Neural progenitor cell (in vitro differentiated cells): ENCODE measurements at regions not wholly inside any gene's neighbourhood (a gene's known extent, or its start where the extent isn't known, plus 50 kb on each side); places are given as distances from the start of the nearest gene placed in this dataset.

Experiments
- DNase-seq: peaks from one replicate; pipeline ENCODE4 v3.0.0-alpha.2; 2016; ENCODE audit warnings: low spot score
- H2AFZ ChIP-seq: fragments of 200-600 bp; sonication (generic); replicated peaks from 2 replicates; pipeline ENCODE4 v1.6.1; 2016; ENCODE audit warnings: antibody characterized with exemption
- H3F3A ChIP-seq: fragments of 200-600 bp; sonication (generic); 2 replicates; pipeline ENCODE4 v1.6.1; 2016; ENCODE audit warnings: antibody characterized with exemption, low read depth
- H3K27ac ChIP-seq: fragments of 200-600 bp; sonication (generic); 2 replicates; pipeline ENCODE4 v1.5.1; 2016; ENCODE audit warnings: mild to moderate bottlenecking
- H3K27me3 ChIP-seq: fragments of 200-600 bp; sonication (generic); 2 replicates; pipeline ENCODE4 v1.6.1; 2016; ENCODE audit warnings: mild to moderate bottlenecking, moderate library complexity
- H3K36me3 ChIP-seq: fragments of 200-600 bp; sonication (generic); 2 replicates; pipeline ENCODE4 v1.5.1; 2016
- H3K4me1 ChIP-seq: fragments of 200-600 bp; sonication (generic); 2 replicates; pipeline ENCODE4 v1.6.1; 2016; ENCODE audit warnings: mixed run types
- H3K4me2 ChIP-seq: fragments of 200-600 bp; sonication (generic); 2 replicates; pipeline ENCODE4 v1.6.1; 2016
- H3K4me3 ChIP-seq: fragments of 200-600 bp; sonication (generic); 2 replicates; pipeline ENCODE4 v1.5.1; 2016
- H3K79me2 ChIP-seq: fragments of 200-600 bp; sonication (generic); 2 replicates; pipeline ENCODE4 v1.6.1; 2016; ENCODE audit warnings: low read depth
- H3K9ac ChIP-seq: fragments of 200-600 bp; sonication (generic); 2 replicates; pipeline ENCODE4 v1.6.1; 2016
- H3K9me3 ChIP-seq: fragments of 200-600 bp; sonication (generic); 2 replicates; pipeline ENCODE4 v1.5.1; 2016; ENCODE audit warnings: low read depth
- H4K20me1 ChIP-seq: fragments of 200-600 bp; sonication (generic); 2 replicates; pipeline ENCODE4 v1.6.1; 2016; ENCODE audit warnings: low read depth
- H3K27ac Mint-ChIP-seq: 3 replicates; pipeline ENCODE4 v1.8.0; 2021; ENCODE audit warnings: mixed read lengths
- H3K27me3 Mint-ChIP-seq: 2 replicates; pipeline ENCODE4 v1.8.0; 2022; ENCODE audit warnings: low read depth, mild to moderate bottlenecking, inconsistent platforms, moderate library complexity, mixed read lengths; ENCODE audit not compliant: insufficient read depth
- H3K36me3 Mint-ChIP-seq: 3 replicates; pipeline ENCODE4 v1.8.0; 2021; ENCODE audit warnings: mixed read lengths
- H3K4me1 Mint-ChIP-seq: 3 replicates; pipeline ENCODE4 v1.8.0; 2021; ENCODE audit warnings: mixed read lengths
- H3K4me3 Mint-ChIP-seq: 3 replicates; pipeline ENCODE4 v1.8.0; 2021; ENCODE audit warnings: mild to moderate bottlenecking, moderate library complexity, mixed read lengths
- H3K9me3 Mint-ChIP-seq: 3 replicates; pipeline ENCODE4 v1.8.0; 2020; ENCODE audit warnings: mixed read lengths
- EZH2 ChIP-seq: fragments of 200-600 bp; sonication (generic); IDR thresholded peaks from 2 replicates; pipeline ENCODE4 v1.6.1; 2017; ENCODE audit warnings: antibody characterized with exemption, mild to moderate bottlenecking, moderate library complexity
- EZH2phosphoT487 ChIP-seq: fragments of 200-600 bp; sonication (generic); IDR thresholded peaks from 2 replicates; pipeline ENCODE4 v1.6.1; 2017; ENCODE audit warnings: antibody characterized with exemption
- TF ChIP-seq, protein P1 (sequence below): fragments of 200-600 bp; sonication (generic); IDR thresholded peaks from 2 replicates; pipeline ENCODE4 v1.5.1; 2017; ENCODE audit warnings: antibody characterized with exemption, mild to moderate bottlenecking

DNA sequence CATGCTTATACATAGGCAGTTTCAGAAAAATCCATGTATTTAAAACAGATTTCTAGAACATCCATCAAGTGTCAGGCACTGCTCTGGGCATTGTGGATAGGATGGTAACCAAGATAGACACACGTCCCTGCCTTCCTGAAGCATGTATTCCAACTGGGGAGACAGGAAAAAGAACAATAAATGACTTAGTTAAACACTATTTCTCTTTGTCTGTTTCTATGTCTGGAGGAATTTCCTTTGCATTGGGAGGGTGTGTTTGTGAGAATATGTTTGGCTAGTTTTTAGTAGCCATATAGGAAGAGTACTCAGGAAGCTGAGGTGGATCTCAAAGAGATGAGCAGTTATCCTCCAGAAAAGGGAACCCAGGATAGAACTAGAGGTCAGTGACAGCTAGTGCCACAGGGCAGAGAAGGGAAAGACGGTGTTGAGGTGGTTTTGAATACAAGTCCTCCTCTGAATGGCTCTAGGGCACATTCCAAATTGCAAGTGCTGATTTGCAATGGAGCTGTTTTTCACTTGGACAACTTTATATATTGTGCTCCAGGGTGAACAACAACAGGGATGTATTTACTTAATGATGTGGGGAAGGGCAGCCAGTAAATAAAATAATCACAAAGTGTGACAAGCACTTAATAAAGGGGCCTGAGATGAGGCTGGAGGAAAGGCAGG is 144.7 kb upstream of the SHB start:
- H2AFZ ChIP-seq: no peak overlapping the region
- H3K9me3 ChIP-seq: no peaks in the 10 kb centered on the region
- H3K9me3 Mint-ChIP-seq: no peaks in the 10 kb centered on the region
- no peak overlapping the region for H3K27ac Mint-ChIP-seq
- H3K36me3 ChIP-seq: no peaks in the 10 kb centered on the region
- H3K27me3 Mint-ChIP-seq: peaks cover 2% of the 10 kb centered on the region
- no peaks in the 10 kb centered on the region for H3K79me2 ChIP-seq
- H4K20me1 ChIP-seq: no peaks in the 10 kb centered on the region
- H3K27ac ChIP-seq: no peak overlapping the region
- peaks cover 77% of the 10 kb centered on the region for H3K27me3 ChIP-seq
- no peak overlapping the region for H3K9ac ChIP-seq
- H3K4me1 ChIP-seq: peaks cover 35% of the 10 kb centered on the region
- H3K4me1 Mint-ChIP-seq: peaks cover 26% of the 10 kb centered on the region
- H3K36me3 Mint-ChIP-seq: no peaks in the 10 kb centered on the region
- no peak for TF ChIP-seq EZH2phosphoT487
- TF ChIP-seq EZH2: no peak
- TF ChIP-seq, protein P1, sequence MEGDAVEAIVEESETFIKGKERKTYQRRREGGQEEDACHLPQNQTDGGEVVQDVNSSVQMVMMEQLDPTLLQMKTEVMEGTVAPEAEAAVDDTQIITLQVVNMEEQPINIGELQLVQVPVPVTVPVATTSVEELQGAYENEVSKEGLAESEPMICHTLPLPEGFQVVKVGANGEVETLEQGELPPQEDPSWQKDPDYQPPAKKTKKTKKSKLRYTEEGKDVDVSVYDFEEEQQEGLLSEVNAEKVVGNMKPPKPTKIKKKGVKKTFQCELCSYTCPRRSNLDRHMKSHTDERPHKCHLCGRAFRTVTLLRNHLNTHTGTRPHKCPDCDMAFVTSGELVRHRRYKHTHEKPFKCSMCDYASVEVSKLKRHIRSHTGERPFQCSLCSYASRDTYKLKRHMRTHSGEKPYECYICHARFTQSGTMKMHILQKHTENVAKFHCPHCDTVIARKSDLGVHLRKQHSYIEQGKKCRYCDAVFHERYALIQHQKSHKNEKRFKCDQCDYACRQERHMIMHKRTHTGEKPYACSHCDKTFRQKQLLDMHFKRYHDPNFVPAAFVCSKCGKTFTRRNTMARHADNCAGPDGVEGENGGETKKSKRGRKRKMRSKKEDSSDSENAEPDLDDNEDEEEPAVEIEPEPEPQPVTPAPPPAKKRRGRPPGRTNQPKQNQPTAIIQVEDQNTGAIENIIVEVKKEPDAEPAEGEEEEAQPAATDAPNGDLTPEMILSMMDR: no peak
- H3K4me3 ChIP-seq: no peak overlapping the region
- H3K4me2 ChIP-seq: peak overlapping the region; percentile 66
- H3K4me3 Mint-ChIP-seq: no peak overlapping the region
- peak; percentile 15 for DNase-seq
- peaks cover 39% of the 10 kb centered on the region for H3F3A ChIP-seq

DNA sequence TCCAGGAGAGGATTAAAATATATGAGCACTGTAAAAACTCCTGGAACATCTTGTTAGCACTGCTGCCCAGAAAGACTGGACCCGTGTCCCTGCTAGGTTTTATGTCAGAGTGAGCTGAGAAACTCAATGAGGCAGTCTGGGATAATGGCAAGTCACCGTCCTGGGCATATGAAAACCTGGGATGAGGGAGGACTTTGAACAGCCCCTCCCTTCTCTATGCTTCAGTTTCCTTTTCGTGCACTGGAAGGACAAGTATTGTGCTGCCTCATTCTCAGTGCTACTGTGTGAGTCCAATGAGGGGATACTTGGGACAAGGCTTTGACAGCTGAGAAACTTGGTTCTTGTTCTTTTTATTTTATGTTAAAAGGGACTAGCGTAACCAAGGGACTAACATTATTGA is 143.0 kb upstream of the SHB start:
- H3K27ac Mint-ChIP-seq: no peak overlapping the region
- H3K4me2 ChIP-seq: peak overlapping the region; percentile 16
- no peak overlapping the region for H2AFZ ChIP-seq
- H3K36me3 Mint-ChIP-seq: no peaks in the 10 kb centered on the region
- DNase-seq: no peak
- H3F3A ChIP-seq: peaks cover 50% of the 10 kb centered on the region
- H3K4me3 ChIP-seq: no peak overlapping the region
- no peaks in the 10 kb centered on the region for H3K36me3 ChIP-seq
- H3K9ac ChIP-seq: no peak overlapping the region
- TF ChIP-seq, protein P1: no peak
- no peak for TF ChIP-seq EZH2
- no peak for TF ChIP-seq EZH2phosphoT487
- peaks cover 59% of the 10 kb centered on the region for H3K27me3 ChIP-seq
- H3K27me3 Mint-ChIP-seq: peaks cover 5% of the 10 kb centered on the region
- H3K9me3 Mint-ChIP-seq: peaks cover 3% of the 10 kb centered on the region
- H3K4me1 Mint-ChIP-seq: peaks cover 29% of the 10 kb centered on the region
- no peaks in the 10 kb centered on the region for H3K9me3 ChIP-seq
- peaks cover 40% of the 10 kb centered on the region for H3K4me1 ChIP-seq
- no peak overlapping the region for H3K27ac ChIP-seq
- H3K79me2 ChIP-seq: no peaks in the 10 kb centered on the region
- H4K20me1 ChIP-seq: no peaks in the 10 kb centered on the region
- no peak overlapping the region for H3K4me3 Mint-ChIP-seq

DNA sequence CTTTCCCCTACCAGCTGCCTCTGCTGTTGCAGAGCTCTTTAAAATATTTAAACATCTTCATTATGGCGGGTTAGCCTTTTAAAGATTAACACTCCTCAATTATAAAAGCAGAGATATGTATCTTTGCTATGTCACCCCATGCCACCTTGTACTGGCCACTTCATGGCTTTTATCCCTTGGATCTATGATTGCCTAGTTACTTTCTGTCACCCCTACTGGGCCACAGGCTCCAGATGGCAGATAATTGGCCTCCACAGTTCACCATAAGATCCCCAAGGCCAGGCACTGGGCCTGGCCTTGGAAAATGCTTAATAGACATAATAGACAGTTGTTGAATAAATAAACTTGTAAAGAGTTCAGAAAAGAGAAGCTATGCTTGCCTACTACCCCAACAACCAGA is 142.0 kb upstream of the SHB start:
- Histone ChIP-seq H2AFZ (no peak overlapping the region), H3K79me2 (no peaks in the 10 kb centered on the region), H3K27ac (no peak overlapping the region), H4K20me1 (no peaks in the 10 kb centered on the region), H3K4me3 (no peak overlapping the region), H3K9me3 (no peaks in the 10 kb centered on the region), H3K27me3 (peaks cover 49% of the 10 kb centered on the region), H3K4me1 (peaks cover 38% of the 10 kb centered on the region), H3K9ac (no peak overlapping the region), H3F3A (peaks cover 47% of the 10 kb centered on the region), H3K4me2 (no peak overlapping the region), H3K36me3 (no peaks in the 10 kb centered on the region)
- Mint-ChIP-seq H3K4me1 (peaks cover 29% of the 10 kb centered on the region), H3K27me3 (peaks cover 5% of the 10 kb centered on the region), H3K36me3 (no peaks in the 10 kb centered on the region), H3K27ac (peak overlapping the region; percentile 48), H3K9me3 (peaks cover 3% of the 10 kb centered on the region), H3K4me3 (no peak overlapping the region)
- DNase-seq: no peak
- no peak for TF ChIP-seq EZH2phosphoT487
- TF ChIP-seq EZH2: no peak
- TF ChIP-seq, protein P1: no peak
